Ovary (tissue), 7 donors: ENCODE measurements at regions not wholly inside any gene's neighbourhood (a gene's known extent, or its start where the extent isn't known, plus 50 kb on each side); places are given as distances from the start of the nearest gene placed in this dataset.

Source experiments
- DNase-seq, 5 donors: peaks; one replicate each; pipeline ENCODE4 v3.0.0-alpha.2; 2019 to 2020
- H3K27ac ChIP-seq, 2 donors: fragments of 200-600 bp; one replicate each; pipeline versions ENCODE4 v1.5.1 to v1.8.0; 2019 to 2022
- H3K27me3 ChIP-seq: fragments of 200-600 bp; one replicate; pipeline ENCODE4 v1.8.0; 2022
- H3K36me3 ChIP-seq: fragments of 200-600 bp; sonication (generic); one replicate; pipeline ENCODE4 v1.5.1; 2019
- H3K4me1 ChIP-seq: one replicate; pipeline ENCODE4 v1.8.1; 2013; ENCODE audit warnings: mild to moderate bottlenecking, moderate library complexity; ENCODE audit not compliant: insufficient read depth
- H3K4me3 ChIP-seq: fragments of 200-600 bp; sonication (generic); one replicate; pipeline ENCODE4 v1.5.1; 2017
- H3K9me3 ChIP-seq, 2 donors: fragments of 200-600 bp in 1 of 2; sonication (generic) in 1 of 2; one replicate each; pipeline versions ENCODE4 v1.5.1 to v1.8.1; 2013 to 2019; ENCODE audit warnings: mild to moderate bottlenecking in 1 of 2, moderate library complexity in 1 of 2
- EP300 ChIP-seq: sonication (generic); formaldehyde crosslinking; IDR thresholded peaks from one replicate; pipeline ENCODE4 v1.6.1; 2017; ENCODE audit warnings: antibody characterized with exemption
- POLR2A ChIP-seq: fragments of 450-650 bp; IDR thresholded peaks from one replicate; pipeline ENCODE4 v1.6.1; 2017; ENCODE audit warnings: antibody characterized with exemption, mild to moderate bottlenecking, moderate library complexity
- WGBS, 3 donors: extraction: QIAGEN DNeasy Blood & Tissue Kit in 1 of 3; methylation state at CpG; one replicate each; pipeline versions ENCODE4 v1.1.5 to v1.1.7; 2013 to 2017; 5-methylcytosine and 5-hydroxymethylcytosine counted together
- intact Hi-C, 4 donors: fragments of 100-400 bp; cut with DNase I; formaldehyde crosslinking; loops; one replicate each; pipeline versions ENCODE4 v1.11.0 to v1.15.1; 2022 to 2023
- TF ChIP-seq, protein P1 (sequence below), 3 donors: fragments of 450-650 bp in 2 of 3; fragments of 200-600 bp in 1 of 3; IDR thresholded peaks; one replicate each; pipeline versions ENCODE4 v1.5.1 to v1.8.0; 2016 to 2022; ENCODE audit warnings: antibody characterized with exemption in 3 of 3, mild to moderate bottlenecking in 1 of 3
- donor health status: DM: no; HTN: no; CAD: no; lungs with moderate emphysema.
- donor health status: DM: no; HTN: no; CAD: no.
- donor health status: Bipolar disorder and iron deficiency.
- donor health status: DM: no; HTN: no; CAD: no.
- donor health status: DM: yes; HTN: yes; CAD: no.

DNA sequence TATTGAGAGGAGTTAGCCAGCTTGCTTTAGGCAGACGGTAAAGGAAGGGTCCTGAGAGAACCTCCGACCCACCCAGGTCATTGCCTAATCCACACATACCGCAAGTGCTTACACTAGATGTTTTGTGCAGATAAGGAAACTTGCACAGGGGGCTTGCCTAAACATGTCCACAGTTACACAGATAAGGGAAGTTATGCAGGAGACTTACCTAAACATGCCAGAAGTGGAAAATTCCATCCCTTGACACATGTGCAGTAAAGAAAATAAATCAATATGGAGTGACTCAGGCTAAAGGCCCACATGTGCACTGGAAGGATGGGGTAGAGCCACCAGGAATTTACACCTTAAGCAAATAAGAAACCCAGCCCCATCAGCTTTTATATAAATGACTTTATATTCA, 232.8 kb upstream of the HDX start:
- no peaks in the 10 kb centered on the region for H3K9me3 ChIP-seq
- no peaks in the 10 kb centered on the region for H3K27me3 ChIP-seq
- H3K4me1 ChIP-seq, result no peaks in the 10 kb centered on the region
- intact Hi-C loops, result loop anchor here in 1 of 4 donors (10.0 kb wide), 1 partner anchor 170 kb away; no protein-coding TSS in a partner anchor
- no peaks in the 10 kb centered on the region for H3K36me3 ChIP-seq
- no peak for DNase-seq
- no peak overlapping the region for H3K27ac ChIP-seq
- no peak overlapping the region for H3K4me3 ChIP-seq
- 63 to 77% (median 72%) methylated on average over 3 of the region's 3 CpGs for WGBS, 3 donors
- TF ChIP-seq POLR2A, result no peak
- no peak for TF ChIP-seq EP300
- TF ChIP-seq, protein P1, sequence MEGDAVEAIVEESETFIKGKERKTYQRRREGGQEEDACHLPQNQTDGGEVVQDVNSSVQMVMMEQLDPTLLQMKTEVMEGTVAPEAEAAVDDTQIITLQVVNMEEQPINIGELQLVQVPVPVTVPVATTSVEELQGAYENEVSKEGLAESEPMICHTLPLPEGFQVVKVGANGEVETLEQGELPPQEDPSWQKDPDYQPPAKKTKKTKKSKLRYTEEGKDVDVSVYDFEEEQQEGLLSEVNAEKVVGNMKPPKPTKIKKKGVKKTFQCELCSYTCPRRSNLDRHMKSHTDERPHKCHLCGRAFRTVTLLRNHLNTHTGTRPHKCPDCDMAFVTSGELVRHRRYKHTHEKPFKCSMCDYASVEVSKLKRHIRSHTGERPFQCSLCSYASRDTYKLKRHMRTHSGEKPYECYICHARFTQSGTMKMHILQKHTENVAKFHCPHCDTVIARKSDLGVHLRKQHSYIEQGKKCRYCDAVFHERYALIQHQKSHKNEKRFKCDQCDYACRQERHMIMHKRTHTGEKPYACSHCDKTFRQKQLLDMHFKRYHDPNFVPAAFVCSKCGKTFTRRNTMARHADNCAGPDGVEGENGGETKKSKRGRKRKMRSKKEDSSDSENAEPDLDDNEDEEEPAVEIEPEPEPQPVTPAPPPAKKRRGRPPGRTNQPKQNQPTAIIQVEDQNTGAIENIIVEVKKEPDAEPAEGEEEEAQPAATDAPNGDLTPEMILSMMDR (IDR thresholded peaks at IDR 0.05), result no peak

DNA sequence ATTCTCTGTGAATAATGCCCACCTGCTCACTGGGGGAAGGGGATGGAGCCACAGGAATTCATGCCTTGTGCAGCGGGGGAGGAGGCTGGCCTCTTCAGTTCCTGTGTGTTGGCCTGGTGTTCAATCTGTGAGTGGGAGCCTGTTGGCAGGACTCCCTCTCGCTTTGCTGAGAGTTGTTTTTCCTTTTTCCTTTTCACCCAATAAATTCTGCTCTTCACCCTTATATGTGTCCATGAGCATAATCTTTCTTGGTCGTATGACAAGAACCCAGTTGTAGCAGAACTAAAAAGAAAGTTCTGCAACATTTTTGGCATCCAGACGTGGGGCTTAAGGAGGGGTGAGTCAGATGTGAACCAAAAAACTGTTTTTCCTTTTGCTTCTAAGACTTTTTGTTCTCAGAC, 235.2 kb upstream of the HDX start:
- peak; percentile 20 to 62 (median 28) for DNase-seq
- 21 to 29% (median 26%) methylated on average over 4 of the region's 4 CpGs for WGBS, 3 donors
- TF ChIP-seq EP300 (no peak), POLR2A (no peak)
- TF ChIP-seq, protein P1 (IDR thresholded peaks at IDR 0.05), result no peak
- no peak overlapping the region for H3K4me3 ChIP-seq
- no peaks in the 10 kb centered on the region for H3K36me3 ChIP-seq
- intact Hi-C loops, result loop anchor here in 1 of 4 donors (10.0 kb wide), 1 partner anchor 167 kb away; no protein-coding TSS in a partner anchor
- no peak overlapping the region for H3K27ac ChIP-seq
- H3K27me3 ChIP-seq, result no peaks in the 10 kb centered on the region
- H3K4me1 ChIP-seq, result no peaks in the 10 kb centered on the region
- no peaks in the 10 kb centered on the region for H3K9me3 ChIP-seq

DNA sequence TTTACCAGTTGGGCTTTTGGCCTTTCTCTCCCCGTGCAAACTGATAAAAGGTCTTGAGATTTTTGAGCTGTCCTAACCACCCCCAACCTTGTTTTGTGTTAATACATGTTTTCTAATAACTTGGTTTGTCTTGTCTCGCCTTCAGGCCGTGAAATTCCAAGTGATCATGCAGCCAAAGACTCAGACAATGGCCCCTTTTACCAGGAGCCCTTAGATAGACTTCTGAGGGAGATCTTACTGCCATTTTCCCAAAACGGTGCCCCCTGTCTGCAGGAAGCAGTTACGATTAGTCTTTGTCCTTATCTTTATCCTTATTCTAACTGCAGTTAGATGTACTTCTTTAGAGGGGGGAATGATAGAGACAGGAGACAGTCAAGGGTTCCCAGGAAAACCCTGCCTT, 245.3 kb upstream of the HDX start:
- no peaks in the 10 kb centered on the region for H3K9me3 ChIP-seq
- 55 to 64% (median 57%) methylated on average over 5 of the region's 5 CpGs for WGBS, 3 donors
- no peak overlapping the region for H3K4me3 ChIP-seq
- no peak overlapping the region for H3K27ac ChIP-seq
- H3K36me3 ChIP-seq, result no peaks in the 10 kb centered on the region
- no peak for TF ChIP-seq EP300
- TF ChIP-seq, protein P1 (IDR thresholded peaks at IDR 0.05), result no peak
- no peak for TF ChIP-seq POLR2A
- intact Hi-C loops, result no loop called here
- DNase-seq, result no peak
- H3K4me1 ChIP-seq, result no peaks in the 10 kb centered on the region
- H3K27me3 ChIP-seq, result no peaks in the 10 kb centered on the region

DNA sequence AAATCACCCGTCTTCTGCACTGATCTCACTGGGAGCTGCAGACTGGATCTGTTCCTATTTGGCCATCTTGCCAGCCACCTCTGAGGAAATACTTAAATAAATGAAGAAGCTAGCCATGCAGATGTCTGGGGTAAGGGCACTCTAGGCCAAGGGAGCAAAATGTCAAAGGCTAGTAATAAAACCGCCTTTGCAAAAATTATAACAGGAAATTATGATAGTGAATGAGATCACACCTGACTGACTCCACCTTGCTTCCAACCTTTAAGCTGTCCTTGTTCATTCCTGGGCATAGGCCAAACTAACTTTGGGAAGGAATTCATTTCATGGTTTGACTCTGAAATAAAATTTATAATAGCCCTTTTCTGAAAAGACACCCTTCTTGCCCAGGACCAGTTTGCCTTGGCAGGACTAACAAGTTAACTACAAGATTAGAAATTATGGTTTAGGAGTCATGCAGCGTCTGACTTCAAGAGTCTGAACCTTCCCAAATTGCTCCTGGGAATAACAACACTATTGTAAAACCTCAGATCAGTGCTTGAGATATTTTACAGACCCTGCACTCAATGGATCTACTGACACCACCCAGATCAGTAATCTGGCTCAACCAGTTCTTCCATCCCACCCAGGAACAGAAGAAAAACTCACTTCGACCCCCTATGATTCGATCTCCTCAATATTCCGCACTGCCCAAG, 246.9 kb upstream of the HDX start:
- intact Hi-C loops, result no loop called here
- H3K27ac ChIP-seq, result no peak overlapping the region
- H3K27me3 ChIP-seq, result no peaks in the 10 kb centered on the region
- no peak for TF ChIP-seq POLR2A
- TF ChIP-seq EP300, result no peak
- TF ChIP-seq, protein P1 (IDR thresholded peaks at IDR 0.05), result no peak
- WGBS, 3 donors, result 60 to 68% (median 67%) methylated on average over 6 of the region's 6 CpGs
- H3K4me3 ChIP-seq, result no peak overlapping the region
- DNase-seq, result no peak
- no peaks in the 10 kb centered on the region for H3K4me1 ChIP-seq
- no peaks in the 10 kb centered on the region for H3K9me3 ChIP-seq
- no peaks in the 10 kb centered on the region for H3K36me3 ChIP-seq
